ENCODE measurements at regions not wholly inside any gene's neighbourhood (a gene's known extent, or its start where the extent isn't known, plus 50 kb on each side); places are given as distances from the start of the nearest gene placed in this dataset.
A peak's percentile ranks its signal among the peaks of the same experiment; 100 is the strongest.

DNA sequence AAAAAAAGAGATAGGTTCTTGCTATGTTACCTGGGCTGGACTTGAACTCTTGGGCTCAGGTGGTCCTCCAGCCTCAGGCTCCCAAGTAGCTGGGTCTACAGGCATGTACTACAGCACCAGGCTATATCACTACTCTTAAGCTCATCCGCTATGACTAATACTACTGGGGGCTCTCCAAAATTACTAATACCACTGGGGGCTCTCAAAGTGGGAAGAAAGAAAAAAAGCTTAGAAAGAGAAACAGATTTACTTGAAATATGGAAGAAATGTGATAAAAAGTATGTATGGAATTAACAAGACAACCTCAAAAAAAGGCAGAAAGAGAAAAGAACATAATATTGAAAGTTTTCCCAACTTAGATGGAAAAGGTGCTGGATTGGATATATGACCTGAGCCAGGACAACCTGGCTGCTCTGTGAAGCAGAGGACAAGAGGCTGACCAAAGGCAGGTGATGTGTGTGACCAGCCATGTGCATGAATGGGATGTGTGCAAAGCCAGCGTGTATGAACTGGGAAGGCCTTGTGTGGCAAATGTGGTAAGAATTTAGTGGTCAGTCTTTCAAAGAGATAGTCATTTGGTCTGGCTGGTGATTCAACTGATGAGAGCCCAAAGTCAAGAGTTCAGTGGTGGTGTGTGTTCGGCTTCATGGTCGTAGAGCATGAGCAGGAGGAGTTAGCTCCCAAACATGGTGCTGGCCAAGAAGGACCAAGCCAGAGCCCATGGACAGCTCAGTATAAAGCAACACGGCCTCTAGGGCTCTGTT, 232.4 kb upstream of the KLF14 start:
- WGBS (ENCODE audit: insufficient coverage) = 100% methylated on average over 1 of the region's 5 CpGs
- no peak overlapping the region for H3K27ac ChIP-seq (ENCODE audit: low read length)
- DNase-seq = no peak
- H3K9me3 ChIP-seq (replicated peaks; ENCODE audit: control insufficient read depth, low read depth, low read length) = no peaks in the 10 kb centered on the region
- no peaks in the 10 kb centered on the region for H3K27me3 ChIP-seq (ENCODE audit: control insufficient read depth, insufficient read depth, low read length)
- no peaks in the 10 kb centered on the region for H3K36me3 ChIP-seq (ENCODE audit: control insufficient read depth, insufficient read depth, low read length)
- H3K4me1 ChIP-seq (ENCODE audit: control insufficient read depth, insufficient read depth, low read length) = no peaks in the 10 kb centered on the region
- H3K4me3 ChIP-seq (ENCODE audit: low read length) = no peak overlapping the region

DNA sequence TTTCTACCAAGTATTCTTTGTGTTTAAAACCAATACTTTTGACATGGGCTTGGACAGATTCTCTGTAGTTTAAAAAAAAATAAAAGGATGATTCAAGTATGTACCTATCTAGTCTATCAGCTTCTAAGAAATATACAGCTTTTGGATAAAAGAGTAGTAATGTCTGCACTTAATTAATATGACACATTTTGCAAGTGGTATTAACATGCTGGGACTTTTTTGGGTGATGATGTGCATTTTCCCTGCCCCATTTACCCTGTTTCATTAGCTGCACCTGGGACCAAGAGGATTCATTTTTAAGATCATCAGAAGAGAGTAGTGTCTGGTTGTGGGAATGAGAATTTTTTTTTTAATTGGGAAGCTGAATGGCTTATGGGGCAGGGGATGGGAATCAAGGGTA, 236.2 kb upstream of the KLF14 start:
- H3K4me1 ChIP-seq (ENCODE audit: control insufficient read depth, insufficient read depth, low read length) = no peaks in the 10 kb centered on the region
- H3K9me3 ChIP-seq (replicated peaks; ENCODE audit: control insufficient read depth, low read depth, low read length) = no peaks in the 10 kb centered on the region
- DNase-seq = no peak
- no peak overlapping the region for H3K27ac ChIP-seq (ENCODE audit: low read length)
- no peaks in the 10 kb centered on the region for H3K27me3 ChIP-seq (ENCODE audit: control insufficient read depth, insufficient read depth, low read length)
- H3K4me3 ChIP-seq (ENCODE audit: low read length) = no peak overlapping the region
- H3K36me3 ChIP-seq (ENCODE audit: control insufficient read depth, insufficient read depth, low read length) = no peaks in the 10 kb centered on the region

DNA sequence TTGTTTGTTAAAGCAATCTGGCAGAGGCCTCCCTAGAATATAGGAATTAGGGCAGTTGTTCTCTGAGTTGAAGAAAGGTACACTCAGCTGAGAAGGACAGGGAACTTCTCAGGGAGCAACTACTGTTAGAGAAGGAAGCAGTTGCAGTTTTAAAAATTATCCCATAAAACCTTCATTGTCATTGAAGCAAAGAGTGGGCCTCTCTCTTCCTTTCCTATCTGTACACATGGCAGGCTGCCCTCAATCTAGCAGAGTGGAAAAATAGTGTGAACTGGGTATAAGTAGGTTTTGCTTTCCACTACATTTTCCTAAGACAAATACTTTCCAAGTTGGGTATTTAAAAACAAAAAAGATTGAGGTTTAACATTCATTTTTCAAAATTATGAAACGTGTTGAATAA, 236.7 kb upstream of the KLF14 start:
- Histone ChIP-seq H3K4me3 (ENCODE audit: low read length) (no peak overlapping the region), H3K27ac (ENCODE audit: low read length) (peak overlapping the region; percentile 55), H3K4me1 (ENCODE audit: control insufficient read depth, insufficient read depth, low read length) (no peaks in the 10 kb centered on the region), H3K36me3 (ENCODE audit: control insufficient read depth, insufficient read depth, low read length) (no peaks in the 10 kb centered on the region), H3K27me3 (ENCODE audit: control insufficient read depth, insufficient read depth, low read length) (no peaks in the 10 kb centered on the region), H3K9me3 (replicated peaks; ENCODE audit: control insufficient read depth, low read depth, low read length) (no peaks in the 10 kb centered on the region)
- peak; percentile 76 for DNase-seq
- WGBS (ENCODE audit: insufficient coverage) = no CpG with 5 or more reads among the region's 1 CpG

DNA sequence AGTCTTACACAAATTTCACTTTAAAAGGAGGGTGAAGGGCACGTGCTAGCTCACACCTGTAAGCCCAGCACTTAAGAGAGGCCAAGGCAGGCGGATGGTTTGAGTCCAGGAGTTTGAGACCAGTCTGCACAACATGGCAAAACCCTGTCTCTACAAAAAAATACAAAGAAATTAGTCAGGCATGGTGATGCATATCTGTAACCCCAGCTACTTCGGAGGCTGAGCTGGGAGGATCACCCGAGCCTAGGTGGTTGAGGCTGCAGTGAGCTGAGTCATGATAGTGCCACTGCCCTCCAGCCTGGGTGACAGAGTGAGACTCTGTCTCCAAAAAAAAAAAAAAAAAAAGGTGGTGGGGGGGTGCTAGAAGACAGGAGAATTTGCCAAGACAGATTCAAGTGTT, 237.3 kb upstream of the KLF14 start:
- H3K9me3 ChIP-seq (replicated peaks; ENCODE audit: control insufficient read depth, low read depth, low read length) = no peaks in the 10 kb centered on the region
- no peaks in the 10 kb centered on the region for H3K4me1 ChIP-seq (ENCODE audit: control insufficient read depth, insufficient read depth, low read length)
- peak overlapping the region; percentile 55 for H3K27ac ChIP-seq (ENCODE audit: low read length)
- no peaks in the 10 kb centered on the region for H3K27me3 ChIP-seq (ENCODE audit: control insufficient read depth, insufficient read depth, low read length)
- no peak for DNase-seq
- no peaks in the 10 kb centered on the region for H3K36me3 ChIP-seq (ENCODE audit: control insufficient read depth, insufficient read depth, low read length)
- H3K4me3 ChIP-seq (ENCODE audit: low read length) = no peak overlapping the region
- no CpG with 5 or more reads among the region's 4 CpGs for WGBS (ENCODE audit: insufficient coverage)

DNA sequence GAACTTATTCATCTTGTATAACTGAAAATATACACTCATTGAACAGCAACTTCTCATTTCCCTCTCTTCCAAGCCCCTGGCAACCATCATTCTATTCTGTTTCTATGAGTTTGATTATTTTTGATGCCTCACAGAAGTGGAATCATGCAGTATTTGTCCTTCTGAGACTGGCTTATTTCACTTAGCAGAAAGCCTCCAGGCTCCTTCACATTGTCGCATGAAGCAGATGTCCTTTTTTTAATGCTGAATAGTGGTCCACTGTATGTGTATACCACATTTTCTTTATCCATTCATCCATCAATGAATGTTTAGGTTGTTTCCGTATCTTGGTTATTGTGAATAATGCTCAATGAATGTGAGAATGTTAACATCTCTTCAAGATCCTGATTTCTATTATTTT, 238.2 kb upstream of the KLF14 start:
- WGBS (ENCODE audit: insufficient coverage) = no CpG with 5 or more reads among the region's 2 CpGs
- Histone ChIP-seq H3K9me3 (replicated peaks; ENCODE audit: control insufficient read depth, low read depth, low read length) (no peaks in the 10 kb centered on the region), H3K4me1 (ENCODE audit: control insufficient read depth, insufficient read depth, low read length) (no peaks in the 10 kb centered on the region), H3K36me3 (ENCODE audit: control insufficient read depth, insufficient read depth, low read length) (no peaks in the 10 kb centered on the region), H3K27me3 (ENCODE audit: control insufficient read depth, insufficient read depth, low read length) (no peaks in the 10 kb centered on the region), H3K4me3 (ENCODE audit: low read length) (no peak overlapping the region), H3K27ac (ENCODE audit: low read length) (no peak overlapping the region)
- no peak for DNase-seq

DNA sequence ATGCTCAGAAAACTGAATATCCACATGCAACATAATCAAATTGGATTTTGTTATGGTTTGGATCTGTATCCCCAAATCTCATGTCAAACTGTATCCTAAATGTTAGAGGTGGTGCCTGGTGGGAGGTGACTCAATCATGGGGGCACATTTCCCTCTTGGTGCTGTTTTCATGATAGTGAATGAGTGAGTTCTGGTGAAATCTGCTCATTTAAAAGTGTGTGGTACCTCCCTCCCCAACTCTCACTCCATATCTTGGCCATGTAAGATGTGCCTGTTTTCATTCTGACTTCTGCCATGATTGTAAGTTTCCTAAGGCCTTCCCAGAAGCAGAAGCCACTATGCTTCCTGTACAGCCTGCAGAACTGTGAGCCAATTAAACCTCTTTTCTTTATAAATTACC, 239.6 kb upstream of the KLF14 start:
- no peak overlapping the region for H3K4me3 ChIP-seq (ENCODE audit: low read length)

DNA sequence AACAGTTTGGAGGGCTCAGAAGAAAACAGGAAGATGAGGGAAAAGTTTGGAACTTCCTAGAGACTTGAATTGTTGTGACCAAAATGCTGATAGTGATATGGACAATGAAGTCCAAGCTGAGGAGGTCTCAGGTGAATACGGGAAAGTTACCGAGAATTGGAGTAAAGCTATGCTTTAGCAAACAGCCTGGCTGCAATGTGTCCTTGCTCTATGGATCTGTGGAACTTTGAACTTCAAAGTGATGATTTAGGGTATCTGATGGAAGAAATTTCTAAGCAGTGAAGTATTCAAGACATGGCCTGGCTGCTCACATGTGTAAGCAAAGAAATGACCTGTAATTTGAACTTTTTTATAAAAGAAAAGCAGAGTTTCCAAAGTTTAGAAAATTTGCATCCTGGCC, 240.2 kb upstream of the KLF14 start:
- Histone ChIP-seq H3K27ac (ENCODE audit: low read length) (no peak overlapping the region), H3K4me1 (ENCODE audit: control insufficient read depth, insufficient read depth, low read length) (no peaks in the 10 kb centered on the region), H3K9me3 (replicated peaks; ENCODE audit: control insufficient read depth, low read depth, low read length) (no peaks in the 10 kb centered on the region), H3K36me3 (ENCODE audit: control insufficient read depth, insufficient read depth, low read length) (no peaks in the 10 kb centered on the region), H3K4me3 (ENCODE audit: low read length) (no peak overlapping the region), H3K27me3 (ENCODE audit: control insufficient read depth, insufficient read depth, low read length) (no peaks in the 10 kb centered on the region)
- 95% methylated on average over 2 of the region's 2 CpGs for WGBS (ENCODE audit: insufficient coverage)
- DNase-seq = no peak

More for the DNA sequence above, 239.6 kb upstream of the KLF14 start:
- Histone ChIP-seq H3K36me3 (ENCODE audit: control insufficient read depth, insufficient read depth, low read length) (no peaks in the 10 kb centered on the region), H3K27ac (ENCODE audit: low read length) (no peak overlapping the region), H3K27me3 (ENCODE audit: control insufficient read depth, insufficient read depth, low read length) (no peaks in the 10 kb centered on the region), H3K9me3 (replicated peaks; ENCODE audit: control insufficient read depth, low read depth, low read length) (no peaks in the 10 kb centered on the region), H3K4me1 (ENCODE audit: control insufficient read depth, insufficient read depth, low read length) (no peaks in the 10 kb centered on the region)
- DNase-seq = no peak

DNA sequence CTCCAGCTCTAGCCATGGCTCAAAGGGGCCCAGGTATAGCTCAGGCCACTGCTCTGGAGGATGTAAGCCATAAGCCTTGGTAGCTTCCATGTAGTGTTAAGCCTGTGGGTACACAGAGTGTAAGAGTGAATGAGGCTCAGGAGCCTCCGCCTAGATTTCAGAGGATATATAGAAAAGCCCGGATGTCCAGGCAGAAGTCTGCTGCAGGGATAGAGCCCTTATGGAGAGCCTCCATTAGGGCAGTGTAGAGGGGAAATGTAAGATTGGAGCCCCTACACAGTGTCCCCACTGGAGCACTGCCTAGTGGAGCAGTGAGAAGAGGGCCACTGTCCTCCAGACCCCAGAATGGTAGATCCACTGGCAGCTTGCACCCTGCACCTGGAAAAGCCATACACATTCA, 240.8 kb upstream of the KLF14 start:
- no peak overlapping the region for H3K4me3 ChIP-seq (ENCODE audit: low read length)
- H3K4me1 ChIP-seq (ENCODE audit: control insufficient read depth, insufficient read depth, low read length) = no peaks in the 10 kb centered on the region
- no peak overlapping the region for H3K27ac ChIP-seq (ENCODE audit: low read length)
- 75% methylated on average over 1 of the region's 2 CpGs for WGBS (ENCODE audit: insufficient coverage)
- H3K36me3 ChIP-seq (ENCODE audit: control insufficient read depth, insufficient read depth, low read length) = no peaks in the 10 kb centered on the region
- no peaks in the 10 kb centered on the region for H3K9me3 ChIP-seq (replicated peaks; ENCODE audit: control insufficient read depth, low read depth, low read length)
- H3K27me3 ChIP-seq (ENCODE audit: control insufficient read depth, insufficient read depth, low read length) = no peaks in the 10 kb centered on the region
- no peak for DNase-seq

DNA sequence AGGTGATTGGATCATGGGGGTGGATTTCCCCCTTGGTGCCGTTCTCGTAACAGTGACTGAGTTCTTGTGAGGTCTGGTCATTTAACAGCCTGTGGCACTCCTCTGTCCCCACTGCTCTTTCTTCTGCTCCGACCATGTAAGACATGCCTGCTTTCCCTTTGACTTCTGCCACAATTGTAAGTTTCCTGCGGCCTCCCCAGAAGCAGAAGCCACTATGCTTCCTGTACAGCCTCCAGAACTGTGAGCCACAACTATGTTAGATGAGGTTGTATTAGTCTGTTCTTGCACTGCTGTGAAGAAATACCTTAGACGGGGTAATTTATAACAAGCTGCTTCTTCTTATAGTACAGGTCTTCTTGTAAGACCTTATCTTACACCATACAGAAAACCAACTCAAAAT, 241.7 kb upstream of the KLF14 start:
- Histone ChIP-seq H3K36me3 (ENCODE audit: control insufficient read depth, insufficient read depth, low read length) (no peaks in the 10 kb centered on the region), H3K9me3 (replicated peaks; ENCODE audit: control insufficient read depth, low read depth, low read length) (no peaks in the 10 kb centered on the region), H3K4me1 (ENCODE audit: control insufficient read depth, insufficient read depth, low read length) (no peaks in the 10 kb centered on the region), H3K27ac (ENCODE audit: low read length) (no peak overlapping the region), H3K4me3 (ENCODE audit: low read length) (no peak overlapping the region), H3K27me3 (ENCODE audit: control insufficient read depth, insufficient read depth, low read length) (no peaks in the 10 kb centered on the region)
- no peak for DNase-seq
- 100% methylated on average over 1 of the region's 5 CpGs for WGBS (ENCODE audit: insufficient coverage)

DNA sequence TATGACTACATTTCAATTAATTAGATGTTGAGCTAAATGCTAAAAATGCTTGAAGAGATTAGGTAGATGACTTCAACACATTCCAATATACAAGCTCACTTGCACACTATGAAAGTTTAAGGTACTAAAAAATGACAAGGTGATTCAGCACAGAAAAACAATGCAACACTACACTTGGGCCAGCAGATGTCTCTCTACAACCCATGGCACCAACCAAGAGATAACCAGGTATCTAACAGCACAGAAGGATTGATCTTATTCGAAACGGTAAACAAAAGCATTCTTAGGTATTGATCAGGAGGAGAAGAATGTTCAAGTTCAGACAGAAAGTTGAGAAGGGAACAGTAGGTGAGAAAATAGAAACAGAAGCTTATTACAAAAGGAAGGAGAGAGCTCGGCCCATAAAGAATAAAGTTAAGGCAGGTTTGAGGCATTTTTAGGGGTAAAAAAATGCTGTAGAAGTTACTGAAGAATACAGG, 248.2 kb upstream of the KLF14 start:
- Histone ChIP-seq H3K4me1 (ENCODE audit: control insufficient read depth, insufficient read depth, low read length) (peaks cover 3% of the 10 kb centered on the region), H3K36me3 (ENCODE audit: control insufficient read depth, insufficient read depth, low read length) (no peaks in the 10 kb centered on the region), H3K27me3 (ENCODE audit: control insufficient read depth, insufficient read depth, low read length) (no peaks in the 10 kb centered on the region), H3K27ac (ENCODE audit: low read length) (no peak overlapping the region), H3K9me3 (replicated peaks; ENCODE audit: control insufficient read depth, low read depth, low read length) (no peaks in the 10 kb centered on the region), H3K4me3 (ENCODE audit: low read length) (no peak overlapping the region)
- DNase-seq = no peak
- WGBS (ENCODE audit: insufficient coverage) = 100% methylated on average over 1 of the region's 3 CpGs

DNA sequence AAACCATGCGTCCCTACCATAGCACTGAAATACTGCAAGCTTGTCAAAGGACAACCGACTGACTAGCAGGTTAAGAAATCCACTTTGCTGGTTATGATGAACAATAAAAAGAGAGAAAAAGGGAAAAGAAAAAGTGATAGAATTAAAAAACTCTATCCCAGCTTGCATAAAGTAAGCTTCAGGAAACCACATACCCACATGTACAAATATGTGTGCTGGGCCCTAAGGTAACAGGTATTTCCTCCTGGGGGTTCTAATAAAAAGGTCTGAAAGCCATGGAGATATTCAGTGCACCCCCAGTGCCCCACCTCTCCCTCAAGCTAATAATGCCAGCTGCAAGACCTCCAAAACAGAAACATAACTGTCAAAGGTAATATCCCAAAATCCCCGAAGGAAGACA, 248.6 kb upstream of the KLF14 start:
- no CpG with 5 or more reads among the region's 3 CpGs for WGBS (ENCODE audit: insufficient coverage)
- H3K27ac ChIP-seq (ENCODE audit: low read length) = no peak overlapping the region
- H3K4me3 ChIP-seq (ENCODE audit: low read length) = no peak overlapping the region
- no peaks in the 10 kb centered on the region for H3K27me3 ChIP-seq (ENCODE audit: control insufficient read depth, insufficient read depth, low read length)
- no peaks in the 10 kb centered on the region for H3K9me3 ChIP-seq (replicated peaks; ENCODE audit: control insufficient read depth, low read depth, low read length)
- peaks cover 3% of the 10 kb centered on the region for H3K4me1 ChIP-seq (ENCODE audit: control insufficient read depth, insufficient read depth, low read length)
- no peak for DNase-seq
- H3K36me3 ChIP-seq (ENCODE audit: control insufficient read depth, insufficient read depth, low read length) = no peaks in the 10 kb centered on the region
